Endothelial cell of umbilical vein (primary cell): ENCODE measurements at regions not wholly inside any gene's neighbourhood (a gene's known extent, or its start where the extent isn't known, plus 50 kb on each side); places are given as distances from the start of the nearest gene placed in this dataset.

Experiments used
- BruUV-seq: library from RNA; stranded (reverse); fragments of 400-500 nt; replicated peaks from 2 replicates; lab custom pipeline; 2021; lab: Mats Ljungman, UMichigan
- CTCF ChIA-PET: fragments of 300-600, 350-600 bp; sonication (Branson Sonifier 250); formaldehyde crosslinking; loops from one replicate; lab custom pipeline; 2021; ENCODE audit warnings: antibody characterized with exemption, inconsistent platforms; lab: Charles Lee
- POLR2A ChIA-PET: fragments of 300-600, 350-600 bp; sonication (Branson Sonifier 250); formaldehyde crosslinking; loops from one replicate; lab custom pipeline; 2021; ENCODE audit warnings: antibody characterized with exemption, inconsistent platforms; lab: Charles Lee
- DNase-seq: peaks from one replicate; pipeline ENCODE4 v3.0.0-alpha.2; 2011; ENCODE audit warnings: low read depth, low spot score
- FAIRE-seq: peaks from 2 replicates; lab custom pipeline; 2011; peaks lifted over from hg19 to GRCh38; lab: Jason Lieb, UNC
- H2AFZ ChIP-seq: 2 replicates; pipeline ENCODE4 v1.6.0; 2012; ENCODE audit warnings: low read depth, low read length, control low read depth, inconsistent platforms
- H3K27ac ChIP-seq: 2 replicates; pipeline ENCODE4 v1.5.1; 2011; ENCODE audit warnings: low read depth, mild to moderate bottlenecking, control low read depth, low read length, moderate library complexity; ENCODE audit not compliant: insufficient read depth
- H3K27me3 ChIP-seq, 2 experiments: 2 replicates each; pipeline versions ENCODE4 v1.6.0 to v1.6.1; 2011; ENCODE audit warnings: low read length in 2 of 2, mixed read lengths in 1 of 2; ENCODE audit not compliant: control insufficient read depth in 2 of 2, insufficient read depth in 2 of 2
- H3K36me3 ChIP-seq, 2 experiments: 2 replicates in 1 of 2; 3 replicates in 1 of 2; pipeline ENCODE4 v1.5.1; 2011; ENCODE audit warnings: low read length in 2 of 2, mild to moderate bottlenecking in 1 of 2, moderate library complexity in 1 of 2; ENCODE audit not compliant: control insufficient read depth in 2 of 2, insufficient read depth in 2 of 2; ENCODE audit errors: extremely low read depth in 1 of 2
- H3K4me1 ChIP-seq: 3 replicates; pipeline ENCODE4 v1.5.1; 2011; ENCODE audit warnings: mild to moderate bottlenecking, low read length; ENCODE audit not compliant: control insufficient read depth, insufficient read depth; ENCODE audit errors: extremely low read depth
- H3K4me2 ChIP-seq: 2 replicates; pipeline ENCODE4 v1.6.1; 2011; ENCODE audit warnings: low read length, control low read depth, mixed read lengths; ENCODE audit not compliant: insufficient read depth
- H3K4me3 ChIP-seq, 3 experiments: fragments of 200-600 bp in 1 of 3; sonication (generic), shearing (Covaris generic) in 1 of 3; replicated peaks in 1 of 3; 2 replicates each; pipeline ENCODE4 v1.5.1; 2011 to 2016; ENCODE audit warnings: control low read depth in 3 of 3, low read length in 3 of 3, mild to moderate bottlenecking in 2 of 3, inconsistent platforms in 1 of 3, low read depth in 1 of 3, moderate library complexity in 1 of 3; ENCODE audit not compliant: insufficient read depth in 1 of 3
- H3K79me2 ChIP-seq: 2 replicates; pipeline ENCODE4 v1.6.0; 2012; ENCODE audit warnings: low read length, inconsistent platforms; ENCODE audit not compliant: control insufficient read depth, insufficient read depth
- H3K9ac ChIP-seq: replicated peaks from 2 replicates; pipeline ENCODE3; 2011; ENCODE audit warnings: low read length, control low read depth; ENCODE audit not compliant: insufficient read depth; ENCODE audit errors: extremely low read depth
- H3K9me1 ChIP-seq: replicated peaks from 3 replicates; pipeline ENCODE4 v1.6.0; 2011; ENCODE audit warnings: mild to moderate bottlenecking, low read length; ENCODE audit not compliant: control insufficient read depth, insufficient read depth; ENCODE audit errors: extremely low read depth
- H3K9me3 ChIP-seq: replicated peaks from 2 replicates; pipeline ENCODE4 v1.5.1; 2012; ENCODE audit warnings: low read length, inconsistent platforms; ENCODE audit not compliant: control insufficient read depth, insufficient read depth
- H4K20me1 ChIP-seq: replicated peaks from 2 replicates; pipeline ENCODE3; 2011; ENCODE audit warnings: mild to moderate bottlenecking, low read length; ENCODE audit not compliant: control insufficient read depth, insufficient read depth; ENCODE audit errors: extremely low read depth
- CTCF ChIP-seq, 2 donors: IDR thresholded peaks; 1 replicate in 1 of 2; 2 replicates in 1 of 2; pipeline ENCODE4 v1.5.1; 2011; ENCODE audit warnings: low read length in 2 of 2, mild to moderate bottlenecking in 2 of 2, moderate library complexity in 2 of 2, control low read depth in 1 of 2, inconsistent platforms in 1 of 2, low read depth in 1 of 2; ENCODE audit not compliant: insufficient read depth in 1 of 2; ENCODE audit errors: extremely low read depth in 1 of 2
- EZH2 ChIP-seq: IDR thresholded peaks from 2 replicates; pipeline ENCODE4 v1.6.1; 2012; ENCODE audit warnings: borderline replicate concordance, low read depth, mild to moderate bottlenecking, moderate library complexity, low read length, inconsistent platforms; ENCODE audit not compliant: severe bottlenecking
- FOS ChIP-seq: IDR thresholded peaks from 2 replicates; pipeline ENCODE4 v1.6.1; 2011; ENCODE audit warnings: mild to moderate bottlenecking, low read length, moderate library complexity, borderline replicate concordance; ENCODE audit not compliant: insufficient read depth
- GATA2 ChIP-seq: IDR thresholded peaks from 2 replicates; pipeline ENCODE4 v1.7.0; 2011; ENCODE audit warnings: low read depth, mild to moderate bottlenecking, moderate library complexity, mixed read lengths, low read length; ENCODE audit not compliant: insufficient read length, insufficient read depth
- JUN ChIP-seq: IDR thresholded peaks from 2 replicates; pipeline ENCODE4 v1.6.1; 2011; ENCODE audit warnings: borderline replicate concordance, low read depth; ENCODE audit not compliant: insufficient read length, insufficient read depth
- MYC ChIP-seq: IDR thresholded peaks from one replicate; pipeline ENCODE4 v1.6.1; 2011; ENCODE audit warnings: mild to moderate bottlenecking, low read depth, low read length
- POLR2A ChIP-seq: IDR thresholded peaks from 2 replicates; pipeline ENCODE4 v1.6.1; 2012; ENCODE audit warnings: low read depth, mild to moderate bottlenecking, control low read depth, low read length
- POLR2AphosphoS5 ChIP-seq: IDR thresholded peaks from 2 replicates; pipeline ENCODE4 v1.6.1; 2012; ENCODE audit warnings: low read depth, mild to moderate bottlenecking, control low read depth, low read length, moderate library complexity; ENCODE audit not compliant: insufficient read depth
- dilution Hi-C: fragments of 300-500 bp; cut with MboI; formaldehyde crosslinking; loops from one replicate; pipeline ENCODE4 v1.15.0; 2019; ENCODE audit warnings: low sequenced_read_pairs; ENCODE audit not compliant: extremely low pct_ligation_motif_present
- intact Hi-C: fragments of 100-400 bp; cut with micrococcal nuclease; formaldehyde crosslinking; loops from one replicate; pipeline ENCODE4 v1.10.0; 2022
- TF ChIP-seq, protein P1 (sequence below): IDR thresholded peaks from 2 replicates; pipeline ENCODE4 v1.6.1; 2011; ENCODE audit not compliant: insufficient read depth, insufficient read length

- H2AFZ ChIP-seq: no peak overlapping the region
- dilution Hi-C loops: no loop called here
- H3K36me3 ChIP-seq: no peaks in the 10 kb centered on the region
- ChIA-PET POLR2A (no interaction called here), CTCF (no interaction called here)
- H3K27ac ChIP-seq: no peak overlapping the region
- intact Hi-C loops: no loop called here
- H3K27me3 ChIP-seq: no peaks in the 10 kb centered on the region
- BruUV-seq: no TSS peak
- no peaks in the 10 kb centered on the region for H3K79me2 ChIP-seq
- no peaks in the 10 kb centered on the region for H4K20me1 ChIP-seq
- no peak overlapping the region for H3K4me3 ChIP-seq
- no peaks in the 10 kb centered on the region for H3K4me1 ChIP-seq
- DNase-seq: no peak
- no peak overlapping the region for H3K9ac ChIP-seq
- H3K4me2 ChIP-seq: no peak overlapping the region
- H3K9me3 ChIP-seq: no peaks in the 10 kb centered on the region
- no peak for FAIRE-seq
- TF ChIP-seq EZH2: no peak
- TF ChIP-seq, protein P1, sequence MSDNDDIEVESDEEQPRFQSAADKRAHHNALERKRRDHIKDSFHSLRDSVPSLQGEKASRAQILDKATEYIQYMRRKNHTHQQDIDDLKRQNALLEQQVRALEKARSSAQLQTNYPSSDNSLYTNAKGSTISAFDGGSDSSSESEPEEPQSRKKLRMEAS: no peak
- TF ChIP-seq GATA2: no peak
- TF ChIP-seq CTCF (IDR thresholded peaks at IDR 0.05; ENCODE audit: extremely low read depth in 1 of 2, insufficient read depth in 1 of 2, low read depth in 1 of 2, low read length in 2 of 2): no peak
- no peaks in the 10 kb centered on the region for H3K9me1 ChIP-seq
These were observed 163.8 kb downstream of the GADD45G start for GRCh38 chr9:89768650-89769071.

DNA sequence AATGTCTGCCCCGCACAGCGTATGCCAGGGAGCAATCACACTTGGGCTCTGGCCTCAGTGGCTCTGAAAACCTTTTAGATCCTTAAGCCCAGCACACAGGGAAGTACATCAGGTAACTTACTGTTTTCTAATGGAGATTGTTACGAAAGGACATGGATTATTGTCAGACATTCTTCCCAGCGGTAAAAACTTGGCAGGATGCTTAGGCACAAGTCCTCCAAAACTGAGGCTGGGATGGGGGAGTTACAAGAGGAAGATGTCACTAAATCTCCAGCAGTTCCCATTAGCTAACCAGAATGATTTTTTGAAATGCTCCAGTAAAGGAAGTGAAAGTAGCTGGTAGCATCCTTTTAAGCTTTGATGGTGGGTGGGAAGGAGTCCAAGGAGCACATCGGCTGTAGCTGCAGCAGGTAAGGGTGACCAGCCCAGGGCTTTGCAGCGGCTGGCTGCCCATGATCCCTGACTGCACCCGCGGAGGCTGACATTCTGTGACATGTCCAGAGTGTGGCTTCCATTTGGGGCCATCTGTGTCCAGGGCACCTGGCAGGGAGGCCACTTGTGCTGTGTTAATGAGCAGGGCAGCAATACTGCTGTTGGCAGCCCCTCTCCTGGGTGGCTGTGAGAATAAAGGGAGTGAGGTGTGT lies 165.8 kb downstream of the GADD45G start:
- Histone ChIP-seq H3K9ac (no peak overlapping the region), H3K36me3 (no peaks in the 10 kb centered on the region), H3K9me3 (no peaks in the 10 kb centered on the region), H3K4me2 (no peak overlapping the region), H3K27ac (no peak overlapping the region), H3K79me2 (no peaks in the 10 kb centered on the region), H2AFZ (no peak overlapping the region), H3K4me1 (no peaks in the 10 kb centered on the region), H3K4me3 (no peak overlapping the region), H3K9me1 (no peaks in the 10 kb centered on the region), H4K20me1 (no peaks in the 10 kb centered on the region), H3K27me3 (no peaks in the 10 kb centered on the region)
- FAIRE-seq (no peak), DNase-seq (no peak)
- no peak for TF ChIP-seq MYC
- TF ChIP-seq CTCF (IDR thresholded peaks at IDR 0.05; ENCODE audit: extremely low read depth in 1 of 2, insufficient read depth in 1 of 2, low read depth in 1 of 2, low read length in 2 of 2): no peak
- no peak for TF ChIP-seq FOS
- no peak for TF ChIP-seq JUN
- no peak for TF ChIP-seq POLR2A
- no peak for TF ChIP-seq GATA2
- TF ChIP-seq, protein P1: no peak
- TF ChIP-seq POLR2AphosphoS5: no peak
- no peak for TF ChIP-seq EZH2
- ChIA-PET CTCF (no interaction called here), POLR2A (no interaction called here)
- no TSS peak for BruUV-seq
- dilution Hi-C loops (loop anchor here (10.0 kb wide), 1 partner anchor 56 kb away; no protein-coding TSS in a partner anchor), intact Hi-C loops (no loop called here)
